SK-N-SH (cell line): ENCODE measurements at regions not wholly inside any gene's neighbourhood (a gene's known extent, or its start where the extent isn't known, plus 50 kb on each side); places are given as distances from the start of the nearest gene placed in this dataset.
"Not testable (repeated sequence)": the region's sequence is repeated elsewhere in the genome, so short reads cannot be mapped to it uniquely, and the experiment has no call there.

Experiments
- CTCF ChIA-PET: fragments of 300-600, 350-600 bp; formaldehyde crosslinking; extraction: SDS; loops from one replicate; lab custom pipeline; 2021; lab: Yijun Ruan, JAX
- POLR2A ChIA-PET: fragments of 350-600 bp; sonication (Branson Sonifier 250); formaldehyde crosslinking; extraction: SDS; loops from one replicate; lab custom pipeline; 2020; ENCODE audit warnings: antibody characterized with exemption, inconsistent platforms; lab: Yijun Ruan, JAX
- DNase-seq: peaks from one replicate; pipeline ENCODE4 v3.0.0; 2012
- H2AFZ ChIP-seq: fragments of 200-600 bp; sonication (generic); 2 replicates; pipeline ENCODE4 v1.8.1; 2016; ENCODE audit warnings: antibody characterized with exemption, mild to moderate bottlenecking, low read depth
- H3F3A ChIP-seq: fragments of 200-600 bp; sonication (generic); replicated peaks from 2 replicates; pipeline ENCODE3; 2016; ENCODE audit warnings: antibody characterized with exemption, mild to moderate bottlenecking; ENCODE audit not compliant: insufficient read depth
- H3K27ac ChIP-seq, 2 experiments: fragments of 200-500 bp in 1 of 2; fragments of 200-600 bp in 1 of 2; sonication (Bioruptor generic) in 1 of 2; sonication (generic), shearing (Covaris generic) in 1 of 2; 2 replicates each; pipeline versions ENCODE4 v1.5.1 to v1.6.1; 2014 to 2016; ENCODE audit warnings: low read depth in 2 of 2, inconsistent platforms in 1 of 2, low read length in 1 of 2, mild to moderate bottlenecking in 1 of 2, mixed read lengths in 1 of 2
- H3K27me3 ChIP-seq: fragments of 200-600 bp; sonication (generic), shearing (Covaris generic); 2 replicates; pipeline ENCODE4 v1.6.1; 2016; ENCODE audit warnings: mixed run types; ENCODE audit not compliant: insufficient read depth
- H3K36me3 ChIP-seq, 2 experiments: fragments of 200-500 bp in 1 of 2; fragments of 200-600 bp in 1 of 2; sonication (Bioruptor generic) in 1 of 2; sonication (generic) in 1 of 2; replicated peaks in 1 of 2; 2 replicates each; pipeline versions ENCODE3 to v1.5.1; 2014 to 2016; ENCODE audit warnings: low read length in 1 of 2, mild to moderate bottlenecking in 1 of 2; ENCODE audit not compliant: insufficient read depth in 2 of 2, control insufficient read depth in 1 of 2
- H3K4me1 ChIP-seq, 2 experiments: fragments of 200-500 bp in 1 of 2; fragments of 200-600 bp in 1 of 2; sonication (Bioruptor generic) in 1 of 2; sonication (generic), shearing (Covaris generic) in 1 of 2; 2 replicates each; pipeline versions ENCODE4 v1.5.1 to v1.6.1; 2014 to 2016; ENCODE audit warnings: low read depth in 1 of 2, low read length in 1 of 2, mixed run types in 1 of 2; ENCODE audit not compliant: insufficient read depth in 2 of 2, control insufficient read depth in 1 of 2
- H3K4me2 ChIP-seq: fragments of 200-600 bp; sonication (generic), shearing (Covaris generic); 2 replicates; pipeline ENCODE4 v1.6.1; 2017; ENCODE audit warnings: mixed run types
- H3K4me3 ChIP-seq, 2 experiments: fragments of 200-500 bp in 1 of 2; fragments of 200-600 bp in 1 of 2; sonication (Bioruptor generic) in 1 of 2; sonication (generic), shearing (Covaris generic) in 1 of 2; 2 replicates each; pipeline versions ENCODE4 v1.5.1 to v1.8.1; 2014 to 2016; ENCODE audit warnings: low read depth in 2 of 2, inconsistent platforms in 1 of 2, low read length in 1 of 2, mild to moderate bottlenecking in 1 of 2, mixed read lengths in 1 of 2, moderate library complexity in 1 of 2
- H3K79me2 ChIP-seq: fragments of 200-600 bp; sonication (generic); 2 replicates; pipeline ENCODE4 v1.8.1; 2017; ENCODE audit warnings: mild to moderate bottlenecking; ENCODE audit not compliant: insufficient read depth
- H3K9ac ChIP-seq: fragments of 200-600 bp; sonication (generic); 2 replicates; pipeline ENCODE4 v1.6.1; 2017; ENCODE audit warnings: mixed run types
- H3K9me2 ChIP-seq: fragments of 200-600 bp; sonication (generic); 2 replicates; pipeline ENCODE4 v1.6.1; 2017; ENCODE audit warnings: mixed run types
- H3K9me3 ChIP-seq: fragments of 200-600 bp; sonication (generic); 2 replicates; pipeline ENCODE4 v1.6.1; 2017; ENCODE audit warnings: mixed run types, mild to moderate bottlenecking, moderate library complexity
- H4K20me1 ChIP-seq: fragments of 200-600 bp; sonication (generic); 2 replicates; pipeline ENCODE4 v1.6.1; 2017; ENCODE audit warnings: mild to moderate bottlenecking, mixed run types; ENCODE audit not compliant: insufficient read depth
- POLR2AphosphoS5 ChIP-seq: IDR thresholded peaks from 2 replicates; pipeline ENCODE4 v1.6.1; 2012; ENCODE audit warnings: low read depth, low read length
- RAD21 ChIP-seq: IDR thresholded peaks from 2 replicates; pipeline ENCODE4 v1.6.1; 2012; ENCODE audit warnings: mild to moderate bottlenecking, low read length
- SMC3 ChIP-seq: IDR thresholded peaks from 2 replicates; pipeline ENCODE4 v1.6.1; 2012; ENCODE audit warnings: low read depth, low read length, improper control_type of control experiment
- TEAD4 ChIP-seq: IDR thresholded peaks from 2 replicates; pipeline ENCODE4 v1.4.0; 2012; ENCODE audit warnings: mild to moderate bottlenecking, borderline replicate concordance; ENCODE audit not compliant: insufficient read depth
- WGBS: methylation state at CpG from one replicate; pipeline ENCODE4 v1.1.6; 2017; ENCODE audit warnings: low lambda C conversion rate; 5-methylcytosine and 5-hydroxymethylcytosine counted together

- H3K9me2 ChIP-seq, DNase-seq, H3K9ac ChIP-seq, H3K9me3 ChIP-seq, CTCF ChIA-PET, H3F3A ChIP-seq, POLR2A ChIA-PET, H3K4me3 ChIP-seq, H3K4me1 ChIP-seq, H4K20me1 ChIP-seq, H3K27ac ChIP-seq, H3K79me2 ChIP-seq, H3K4me2 ChIP-seq, H2AFZ ChIP-seq, H3K36me3 ChIP-seq: not testable (repeated sequence)
- 0% methylated on average over 3 of the region's 3 CpGs for WGBS
- peaks cover 15% of the 10 kb centered on the region for H3K27me3 ChIP-seq
Observed at GRCh38 chr17:22370988-22371387, 678.7 kb downstream of the KCNJ18 start.

- CTCF ChIA-PET, result interaction anchor here (1.3 kb wide), 1 partner anchor 87 kb away, joined by 3 read pairs; no protein-coding TSS in a partner anchor
- H3K36me3 ChIP-seq, result no peaks in the 10 kb centered on the region
- no peak overlapping the region for H3K27ac ChIP-seq
- DNase-seq, result no peak
- no peaks in the 10 kb centered on the region for H4K20me1 ChIP-seq
- no peaks in the 10 kb centered on the region for H3K9me2 ChIP-seq
- H3K9me3 ChIP-seq, result no peaks in the 10 kb centered on the region
- no peak for TF ChIP-seq TEAD4
- no peak for TF ChIP-seq RAD21
- TF ChIP-seq SMC3, result no peak
- no peak overlapping the region for H3K4me3 ChIP-seq
- no peak overlapping the region for H2AFZ ChIP-seq
- POLR2A ChIA-PET, result no interaction called here
- H3K4me1 ChIP-seq, result no peaks in the 10 kb centered on the region
- 0% methylated on average over 4 of the region's 6 CpGs for WGBS
- no peak overlapping the region for H3K4me2 ChIP-seq
- peaks cover 15% of the 10 kb centered on the region for H3K27me3 ChIP-seq
- no peak overlapping the region for H3K9ac ChIP-seq
- H3K79me2 ChIP-seq, result no peaks in the 10 kb centered on the region
- H3F3A ChIP-seq, result no peaks in the 10 kb centered on the region
Observed at GRCh38 chr17:22373911-22374310, 681.6 kb downstream of the KCNJ18 start.

GRCh38 chr17:22374741-22375140 lies 682.4 kb downstream of the KCNJ18 start:
- H3K9me2 ChIP-seq, result no peaks in the 10 kb centered on the region
- no peak overlapping the region for H3K4me3 ChIP-seq
- no peak overlapping the region for H3K27ac ChIP-seq
- H3F3A ChIP-seq, result no peaks in the 10 kb centered on the region
- DNase-seq, result no peak
- ChIA-PET POLR2A (no interaction called here), CTCF (interaction anchor here (1.3 kb wide), 1 partner anchor 88 kb away, joined by 3 read pairs; no protein-coding TSS in a partner anchor)
- H3K9me3 ChIP-seq, result no peaks in the 10 kb centered on the region
- 10% methylated on average over 12 of the region's 18 CpGs for WGBS
- no peaks in the 10 kb centered on the region for H3K4me1 ChIP-seq
- H3K27me3 ChIP-seq, result peaks cover 15% of the 10 kb centered on the region
- H2AFZ ChIP-seq, result no peak overlapping the region
- no peak overlapping the region for H3K9ac ChIP-seq
- no peak overlapping the region for H3K4me2 ChIP-seq
- no peak for TF ChIP-seq POLR2AphosphoS5
- H3K36me3 ChIP-seq, result no peaks in the 10 kb centered on the region
- no peaks in the 10 kb centered on the region for H3K79me2 ChIP-seq
- H4K20me1 ChIP-seq, result no peaks in the 10 kb centered on the region

DNA sequence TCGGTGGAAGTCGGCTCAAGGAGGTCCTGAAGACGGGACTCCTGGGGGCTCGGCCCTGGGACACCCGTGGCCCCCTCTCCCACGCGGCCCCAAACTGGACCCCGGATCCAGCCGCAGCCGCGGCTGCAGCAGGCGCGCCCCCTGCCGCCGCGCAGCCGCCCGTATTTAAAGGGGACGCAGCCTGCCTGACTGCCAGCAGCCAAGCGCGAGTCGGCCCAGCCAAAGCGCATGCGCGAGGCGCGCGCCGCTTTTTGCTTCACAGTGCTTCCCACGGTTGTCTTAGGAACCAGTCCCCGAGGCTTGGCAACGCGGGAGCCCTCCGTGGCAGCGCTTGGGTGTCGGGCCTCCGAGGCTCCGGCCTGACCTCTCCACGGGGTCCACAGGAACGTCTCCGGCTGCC lies 684.4 kb downstream of the KCNJ18 start:
- H3K9me2 ChIP-seq, H3K36me3 ChIP-seq, H3K79me2 ChIP-seq, H3K9ac ChIP-seq, H2AFZ ChIP-seq, CTCF ChIA-PET, DNase-seq, H3K4me1 ChIP-seq, H3K9me3 ChIP-seq, POLR2A ChIA-PET, H3K27ac ChIP-seq, H3K4me2 ChIP-seq, H3F3A ChIP-seq, H3K4me3 ChIP-seq, H4K20me1 ChIP-seq: not testable (repeated sequence)
- WGBS, result under 1% methylated on average over 18 of the region's 41 CpGs
- H3K27me3 ChIP-seq, result peaks cover 15% of the 10 kb centered on the region

DNA sequence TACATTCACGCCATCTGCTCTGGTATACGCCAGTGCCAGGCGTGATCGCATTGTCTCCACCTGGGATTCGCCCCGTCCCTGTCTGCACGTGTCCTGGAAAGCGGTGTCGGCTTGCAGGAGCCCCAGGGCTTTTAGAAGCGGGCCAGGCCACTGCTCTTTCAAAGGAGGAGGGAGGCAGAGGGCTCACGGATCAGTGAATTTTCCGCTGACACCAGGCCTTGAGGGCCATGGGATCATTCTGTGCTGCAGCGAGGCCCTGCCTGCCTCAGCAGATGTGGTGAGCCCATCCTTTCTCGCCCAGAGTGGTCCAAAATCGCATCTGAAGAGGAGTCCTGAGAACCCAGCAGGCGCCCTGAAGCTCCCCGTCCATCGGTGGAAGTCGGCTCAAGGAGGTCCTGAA lies 686.4 kb downstream of the KCNJ18 start:
- H3K9ac ChIP-seq, H3K27ac ChIP-seq, DNase-seq, H3K4me1 ChIP-seq, H4K20me1 ChIP-seq, POLR2A ChIA-PET, H3K79me2 ChIP-seq, CTCF ChIA-PET, H3K9me2 ChIP-seq, H3K9me3 ChIP-seq, H3K4me2 ChIP-seq, H3K4me3 ChIP-seq, H3F3A ChIP-seq, H2AFZ ChIP-seq, H3K36me3 ChIP-seq: not testable (repeated sequence)
- no CpG with 5 or more reads among the region's 19 CpGs for WGBS
- H3K27me3 ChIP-seq, result peaks cover 15% of the 10 kb centered on the region

DNA sequence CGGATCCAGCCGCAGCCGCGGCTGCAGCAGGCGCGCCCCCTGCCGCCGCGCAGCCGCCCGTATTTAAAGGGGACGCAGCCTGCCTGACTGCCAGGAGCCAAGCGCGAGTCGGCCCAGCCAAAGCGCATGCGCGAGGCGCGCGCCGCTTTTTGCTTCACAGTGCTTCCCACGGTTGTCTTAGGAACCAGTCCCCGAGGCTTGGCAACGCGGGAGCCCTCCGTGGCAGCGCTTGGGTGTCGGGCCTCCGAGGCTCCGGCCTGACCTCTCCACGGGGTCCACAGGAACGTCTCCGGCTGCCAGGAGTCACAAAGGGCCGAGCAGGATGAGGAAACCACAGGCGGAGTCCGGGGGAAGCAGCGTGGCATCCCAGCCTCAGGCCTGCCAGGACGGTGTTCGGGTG lies 689.3 kb downstream of the KCNJ18 start:
- no CpG with 5 or more reads among the region's 40 CpGs for WGBS
- H3K9me2 ChIP-seq, H3K27me3 ChIP-seq, H3K4me2 ChIP-seq, H2AFZ ChIP-seq, H3K4me1 ChIP-seq, H3K4me3 ChIP-seq, H3K36me3 ChIP-seq, H4K20me1 ChIP-seq, H3F3A ChIP-seq, CTCF ChIA-PET, H3K9ac ChIP-seq, H3K9me3 ChIP-seq, H3K79me2 ChIP-seq, DNase-seq, H3K27ac ChIP-seq, POLR2A ChIA-PET: not testable (repeated sequence)
